ENCODE measurements at regions not wholly inside any gene's neighbourhood (a gene's known extent, or its start where the extent isn't known, plus 50 kb on each side); places are given as distances from the start of the nearest gene placed in this dataset.

- no peak for TF ChIP-seq EZH2 (IDR thresholded peaks at IDR 0.05; ENCODE audit: low read depth)
- TF ChIP-seq, protein P1, sequence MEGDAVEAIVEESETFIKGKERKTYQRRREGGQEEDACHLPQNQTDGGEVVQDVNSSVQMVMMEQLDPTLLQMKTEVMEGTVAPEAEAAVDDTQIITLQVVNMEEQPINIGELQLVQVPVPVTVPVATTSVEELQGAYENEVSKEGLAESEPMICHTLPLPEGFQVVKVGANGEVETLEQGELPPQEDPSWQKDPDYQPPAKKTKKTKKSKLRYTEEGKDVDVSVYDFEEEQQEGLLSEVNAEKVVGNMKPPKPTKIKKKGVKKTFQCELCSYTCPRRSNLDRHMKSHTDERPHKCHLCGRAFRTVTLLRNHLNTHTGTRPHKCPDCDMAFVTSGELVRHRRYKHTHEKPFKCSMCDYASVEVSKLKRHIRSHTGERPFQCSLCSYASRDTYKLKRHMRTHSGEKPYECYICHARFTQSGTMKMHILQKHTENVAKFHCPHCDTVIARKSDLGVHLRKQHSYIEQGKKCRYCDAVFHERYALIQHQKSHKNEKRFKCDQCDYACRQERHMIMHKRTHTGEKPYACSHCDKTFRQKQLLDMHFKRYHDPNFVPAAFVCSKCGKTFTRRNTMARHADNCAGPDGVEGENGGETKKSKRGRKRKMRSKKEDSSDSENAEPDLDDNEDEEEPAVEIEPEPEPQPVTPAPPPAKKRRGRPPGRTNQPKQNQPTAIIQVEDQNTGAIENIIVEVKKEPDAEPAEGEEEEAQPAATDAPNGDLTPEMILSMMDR (conservative IDR thresholded peaks at IDR 0.05): no peak
Observed at GRCh38 chr12:128077211-128077916, 189.6 kb upstream of the TMEM132C start.
